Mesendoderm (in vitro differentiated cells): ENCODE measurements at regions not wholly inside any gene's neighbourhood (a gene's known extent, or its start where the extent isn't known, plus 50 kb on each side); places are given as distances from the start of the nearest gene placed in this dataset.

Experiments
- DNase-seq: peaks from one replicate; pipeline ENCODE4 v3.0.0; 2013
- H2AK5ac ChIP-seq: 2 replicates; pipeline ENCODE4 v1.6.1; 2013; ENCODE audit warnings: low read length, inconsistent platforms
- H2BK120ac ChIP-seq: 2 replicates; pipeline ENCODE4 v1.6.1; 2013; ENCODE audit warnings: low read depth, mild to moderate bottlenecking, low read length, moderate library complexity, mixed read lengths
- H2BK15ac ChIP-seq: replicated peaks from 2 replicates; pipeline ENCODE4 v1.6.1; 2013; ENCODE audit warnings: low read depth, mild to moderate bottlenecking, moderate library complexity
- H2BK5ac ChIP-seq: 2 replicates; pipeline ENCODE4 v1.6.1; 2013; ENCODE audit warnings: low read length, inconsistent platforms
- H3K18ac ChIP-seq: 2 replicates; pipeline ENCODE4 v1.6.1; 2013; ENCODE audit warnings: mild to moderate bottlenecking, low read length, mixed read lengths
- H3K23ac ChIP-seq: one replicate; pipeline ENCODE4 v1.6.1; 2013; ENCODE audit warnings: low read length
- H3K27ac ChIP-seq: 2 replicates; pipeline ENCODE4 v1.5.1; 2013; ENCODE audit warnings: low read depth, mild to moderate bottlenecking, inconsistent platforms, low read length, moderate library complexity
- H3K27me3 ChIP-seq: 2 replicates; pipeline ENCODE4 v1.6.1; 2013; ENCODE audit warnings: low read length, control low read depth, mild to moderate bottlenecking, inconsistent platforms; ENCODE audit not compliant: insufficient read depth, poor library complexity
- H3K36me3 ChIP-seq: 2 replicates; pipeline ENCODE4 v1.6.1; 2013; ENCODE audit warnings: low read length, inconsistent platforms; ENCODE audit not compliant: control insufficient read depth, insufficient read depth
- H3K4ac ChIP-seq: one replicate; pipeline ENCODE4 v1.6.1; 2013; ENCODE audit warnings: low read depth, mild to moderate bottlenecking, low read length, moderate library complexity
- H3K4me1 ChIP-seq: 2 replicates; pipeline ENCODE4 v1.6.1; 2013; ENCODE audit warnings: low read depth, low read length, inconsistent platforms; ENCODE audit not compliant: control insufficient read depth
- H3K4me2 ChIP-seq: 2 replicates; pipeline ENCODE4 v1.6.1; 2013; ENCODE audit warnings: low read length
- H3K4me3 ChIP-seq: 2 replicates; pipeline ENCODE4 v1.5.1; 2013; ENCODE audit warnings: mild to moderate bottlenecking, low read length
- H3K56ac ChIP-seq: one replicate; pipeline ENCODE4 v1.6.1; 2013; ENCODE audit warnings: low read length
- H3K79me1 ChIP-seq: 2 replicates; pipeline ENCODE4 v1.6.1; 2013; ENCODE audit warnings: low read length, inconsistent platforms
- H3K79me2 ChIP-seq: 2 replicates; pipeline ENCODE4 v1.6.1; 2013; ENCODE audit warnings: mild to moderate bottlenecking, low read length; ENCODE audit not compliant: control insufficient read depth, insufficient read depth
- H3K9ac ChIP-seq: 2 replicates; pipeline ENCODE4 v1.6.1; 2013; ENCODE audit warnings: low read length, inconsistent platforms
- H4K5ac ChIP-seq: one replicate; pipeline ENCODE4 v1.6.1; 2013; ENCODE audit warnings: low read length
- H4K8ac ChIP-seq: one replicate; pipeline ENCODE4 v1.6.1; 2013; ENCODE audit warnings: low read depth, mild to moderate bottlenecking, control low read depth, low read length, moderate library complexity
- WGBS: extraction: QIAGEN DNeasy Blood & Tissue Kit; methylation state at CpG from one replicate; pipeline ENCODE4 v1.1.7; 2013; ENCODE audit warnings: low lambda C conversion rate, missing lambda C conversion rate; ENCODE audit not compliant: insufficient coverage; ENCODE audit errors: extremely low coverage; 5-methylcytosine and 5-hydroxymethylcytosine counted together

GRCh38 chr18:43797347-43797746 is 520.1 kb upstream of the SYT4 start:
- no peak overlapping the region for H3K9ac ChIP-seq
- H4K8ac ChIP-seq = no peak overlapping the region
- no peaks in the 10 kb centered on the region for H3K27me3 ChIP-seq
- no peaks in the 10 kb centered on the region for H3K79me1 ChIP-seq
- H2BK5ac ChIP-seq = no peak overlapping the region
- no peak overlapping the region for H3K4me2 ChIP-seq
- H3K79me2 ChIP-seq = no peaks in the 10 kb centered on the region
- DNase-seq = no peak
- no peak overlapping the region for H4K5ac ChIP-seq
- H3K4me3 ChIP-seq = no peak overlapping the region
- no peak overlapping the region for H3K4ac ChIP-seq
- no peaks in the 10 kb centered on the region for H3K36me3 ChIP-seq
- no CpG with 5 or more reads among the region's 1 CpG for WGBS
- no peak overlapping the region for H2AK5ac ChIP-seq
- no peaks in the 10 kb centered on the region for H3K4me1 ChIP-seq
- no peak overlapping the region for H3K23ac ChIP-seq
- H3K18ac ChIP-seq = no peak overlapping the region
- H2BK120ac ChIP-seq = no peak overlapping the region
- H2BK15ac ChIP-seq = no peak overlapping the region
- H3K56ac ChIP-seq = no peak overlapping the region
- no peak overlapping the region for H3K27ac ChIP-seq

GRCh38 chr18:43800584-43800983 is 523.3 kb upstream of the SYT4 start:
- H3K27ac ChIP-seq = no peak overlapping the region
- no peaks in the 10 kb centered on the region for H3K27me3 ChIP-seq
- H3K4me2 ChIP-seq = no peak overlapping the region
- no peak overlapping the region for H3K9ac ChIP-seq
- H3K23ac ChIP-seq = no peak overlapping the region
- no peak overlapping the region for H2BK120ac ChIP-seq
- H3K18ac ChIP-seq = no peak overlapping the region
- no peak overlapping the region for H3K56ac ChIP-seq
- H3K79me2 ChIP-seq = no peaks in the 10 kb centered on the region
- H3K79me1 ChIP-seq = no peaks in the 10 kb centered on the region
- H4K8ac ChIP-seq = no peak overlapping the region
- no peak overlapping the region for H2BK15ac ChIP-seq
- no peak for DNase-seq
- no peak overlapping the region for H2AK5ac ChIP-seq
- no peak overlapping the region for H2BK5ac ChIP-seq
- no peak overlapping the region for H4K5ac ChIP-seq
- no CpG with 5 or more reads among the region's 4 CpGs for WGBS
- H3K4me1 ChIP-seq = no peaks in the 10 kb centered on the region
- H3K4ac ChIP-seq = no peak overlapping the region
- no peak overlapping the region for H3K4me3 ChIP-seq
- no peaks in the 10 kb centered on the region for H3K36me3 ChIP-seq

- no peaks in the 10 kb centered on the region for H3K27me3 ChIP-seq
- H3K4me1 ChIP-seq = no peaks in the 10 kb centered on the region
- no peak overlapping the region for H2AK5ac ChIP-seq
- no peak overlapping the region for H3K4me3 ChIP-seq
- H4K5ac ChIP-seq = no peak overlapping the region
- no peaks in the 10 kb centered on the region for H3K36me3 ChIP-seq
- no peak overlapping the region for H3K4me2 ChIP-seq
- DNase-seq = no peak
- H3K9ac ChIP-seq = no peak overlapping the region
- H2BK15ac ChIP-seq = no peak overlapping the region
- no peak overlapping the region for H2BK120ac ChIP-seq
- no CpG with 5 or more reads among the region's 5 CpGs for WGBS
- no peak overlapping the region for H3K4ac ChIP-seq
- H4K8ac ChIP-seq = no peak overlapping the region
- H3K27ac ChIP-seq = no peak overlapping the region
- no peaks in the 10 kb centered on the region for H3K79me2 ChIP-seq
- H2BK5ac ChIP-seq = no peak overlapping the region
- H3K56ac ChIP-seq = no peak overlapping the region
- H3K79me1 ChIP-seq = no peaks in the 10 kb centered on the region
- H3K23ac ChIP-seq = no peak overlapping the region
- H3K18ac ChIP-seq = no peak overlapping the region
These were observed 528.4 kb upstream of the SYT4 start for GRCh38 chr18:43805646-43806194.

- Histone ChIP-seq H3K23ac (no peak overlapping the region), H3K27me3 (no peaks in the 10 kb centered on the region), H4K8ac (no peak overlapping the region), H3K9ac (no peak overlapping the region), H3K4me3 (no peak overlapping the region), H3K4ac (no peak overlapping the region), H3K27ac (no peak overlapping the region), H4K5ac (no peak overlapping the region), H2BK5ac (no peak overlapping the region), H3K4me1 (no peaks in the 10 kb centered on the region), H2BK120ac (no peak overlapping the region), H3K36me3 (no peaks in the 10 kb centered on the region), H3K4me2 (no peak overlapping the region), H3K56ac (no peak overlapping the region), H3K79me2 (no peaks in the 10 kb centered on the region), H2AK5ac (no peak overlapping the region), H2BK15ac (no peak overlapping the region), H3K18ac (no peak overlapping the region), H3K79me1 (no peaks in the 10 kb centered on the region)
- WGBS = no CpG with 5 or more reads among the region's 1 CpG
- DNase-seq = no peak
These were observed 535.3 kb upstream of the SYT4 start for GRCh38 chr18:43812627-43813026.

- H2BK5ac ChIP-seq = no peak overlapping the region
- H3K36me3 ChIP-seq = no peaks in the 10 kb centered on the region
- H3K4me3 ChIP-seq = no peak overlapping the region
- H4K5ac ChIP-seq = no peak overlapping the region
- H3K27me3 ChIP-seq = no peaks in the 10 kb centered on the region
- H3K79me1 ChIP-seq = no peaks in the 10 kb centered on the region
- H3K23ac ChIP-seq = no peak overlapping the region
- no peak overlapping the region for H3K56ac ChIP-seq
- no peak overlapping the region for H2BK120ac ChIP-seq
- H3K27ac ChIP-seq = no peak overlapping the region
- H2AK5ac ChIP-seq = no peak overlapping the region
- no peaks in the 10 kb centered on the region for H3K79me2 ChIP-seq
- H3K4ac ChIP-seq = no peak overlapping the region
- no peak overlapping the region for H3K18ac ChIP-seq
- H3K4me2 ChIP-seq = no peak overlapping the region
- H3K4me1 ChIP-seq = no peaks in the 10 kb centered on the region
- no peak overlapping the region for H4K8ac ChIP-seq
- DNase-seq = peak; percentile 13
- H2BK15ac ChIP-seq = no peak overlapping the region
- no peak overlapping the region for H3K9ac ChIP-seq
- WGBS = no CpG with 5 or more reads among the region's 1 CpG
These were observed 542.1 kb upstream of the SYT4 start for GRCh38 chr18:43819397-43819796.

- no CpG with 5 or more reads among the region's 1 CpG for WGBS
- Histone ChIP-seq H3K27me3 (no peaks in the 10 kb centered on the region), H3K4me2 (no peak overlapping the region)
These were observed 542.6 kb upstream of the SYT4 start for GRCh38 chr18:43819873-43820272.

More at GRCh38 chr18:43819873-43820272, 542.6 kb upstream of the SYT4 start:
- Histone ChIP-seq H2AK5ac (no peak overlapping the region), H3K18ac (no peak overlapping the region), H3K4me1 (no peaks in the 10 kb centered on the region), H3K9ac (no peak overlapping the region), H4K5ac (no peak overlapping the region), H3K56ac (no peak overlapping the region), H2BK15ac (no peak overlapping the region), H3K23ac (no peak overlapping the region), H2BK120ac (no peak overlapping the region), H3K79me1 (no peaks in the 10 kb centered on the region), H3K36me3 (no peaks in the 10 kb centered on the region), H3K4ac (no peak overlapping the region), H3K4me3 (no peak overlapping the region), H3K27ac (no peak overlapping the region), H2BK5ac (no peak overlapping the region), H3K79me2 (no peaks in the 10 kb centered on the region), H4K8ac (no peak overlapping the region)
- no peak for DNase-seq
